ENCODE measurements at regions not wholly inside any gene's neighbourhood (a gene's known extent, or its start where the extent isn't known, plus 50 kb on each side); places are given as distances from the start of the nearest gene placed in this dataset.

- intact Hi-C loops (cut with micrococcal nuclease), result no loop called here
- H3K27me3 Mint-ChIP-seq, result peaks cover 33% of the 10 kb centered on the region
- H3K27ac ChIP-seq (ENCODE audit: low read length in 2 of 2), result no peak overlapping the region
- DNase-seq (no peak), ATAC-seq (ENCODE audit: low read depth) (no peak)
- H3K4me1 Mint-ChIP-seq, result no peaks in the 10 kb centered on the region
- no peak overlapping the region for H3K9ac ChIP-seq (ENCODE audit: low read length)
- H3K4me3 ChIP-seq (ENCODE audit: control extremely low read depth in 1 of 5, extremely low read depth in 1 of 5, insufficient read depth in 1 of 5, low read depth in 2 of 5, low read length in 4 of 5), result no peak overlapping the region
- no peak overlapping the region for H3K4me2 ChIP-seq (replicated peaks; ENCODE audit: low read depth, low read length, poor library complexity, severe bottlenecking)
- no peaks in the 10 kb centered on the region for H3K9me3 ChIP-seq (ENCODE audit: control extremely low read depth in 1 of 3, control insufficient read depth in 2 of 3, insufficient read depth in 1 of 3, low read length in 2 of 3)
- no peak overlapping the region for H3K4me3 Mint-ChIP-seq
- TF ChIP-seq CTCF (IDR thresholded peaks at IDR 0.05), result no peak
- TF ChIP-seq EZH2 (IDR thresholded peaks at IDR 0.05; ENCODE audit: borderline replicate concordance, insufficient read depth, low read depth, low read length, poor library complexity, severe bottlenecking), result no peak
- H3K4me1 ChIP-seq (ENCODE audit: control insufficient read depth in 2 of 2, insufficient read depth in 2 of 2, low read length in 2 of 2), result no peaks in the 10 kb centered on the region
- no peak overlapping the region for H2AFZ ChIP-seq (ENCODE audit: insufficient read depth, low read depth, low read length, poor library complexity, severe bottlenecking)
- H3K36me3 ChIP-seq (replicated peaks in 1 of 2; ENCODE audit: control extremely low read depth in 1 of 2, control insufficient read depth in 1 of 2, extremely low read depth in 1 of 2, insufficient read depth in 2 of 2, low read length in 1 of 2), result no peaks in the 10 kb centered on the region
- H3K79me2 ChIP-seq (ENCODE audit: control insufficient read depth, insufficient read depth, low read length), result no peaks in the 10 kb centered on the region
- 94% methylated on average over 5 of the region's 6 CpGs for WGBS (ENCODE audit: insufficient coverage)
- H3K27me3 ChIP-seq (replicated peaks in 1 of 4; ENCODE audit: control extremely low read depth in 1 of 4, control insufficient read depth in 3 of 4, insufficient read depth in 4 of 4, low read length in 3 of 4), result peaks cover 0 to 13% (median 9%) of the 10 kb centered on the region in 4 experiments
- no peaks in the 10 kb centered on the region for H4K20me1 ChIP-seq (ENCODE audit: control insufficient read depth, insufficient read depth, low read length, poor library complexity, severe bottlenecking)
- no peak overlapping the region for H3K27ac Mint-ChIP-seq
- CTCF ChIA-PET, result no interaction called here
- POLR2A ChIA-PET, result no interaction called here
- H3K9me3 Mint-ChIP-seq (ENCODE audit: insufficient read depth), result no peaks in the 10 kb centered on the region
Observed at GRCh38 chr15:100758555-100758954, 121.1 kb upstream of the ALDH1A3 start.

DNA sequence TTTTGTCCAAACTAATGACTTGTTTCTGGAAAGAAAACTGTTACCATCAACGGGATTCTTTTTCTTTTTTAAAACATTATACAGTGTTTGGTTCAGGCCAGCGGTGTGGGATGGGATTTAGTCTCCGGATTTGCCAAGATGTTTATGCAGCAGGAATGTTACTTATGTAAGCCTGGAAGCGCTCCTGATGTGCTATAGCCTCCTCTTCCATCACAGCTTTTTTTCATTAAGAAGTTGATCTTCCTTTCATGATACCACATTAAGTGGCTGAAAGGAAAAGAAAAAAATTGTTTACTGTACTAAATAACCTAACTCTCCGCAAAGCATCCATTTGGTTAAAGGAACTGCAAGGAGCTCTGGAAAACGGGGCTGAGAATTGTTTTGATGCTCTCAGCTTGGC, 120.5 kb upstream of the ALDH1A3 start:
- no peaks in the 10 kb centered on the region for H3K79me2 ChIP-seq (ENCODE audit: control insufficient read depth, insufficient read depth, low read length)
- H2AFZ ChIP-seq (ENCODE audit: insufficient read depth, low read depth, low read length, poor library complexity, severe bottlenecking), result no peak overlapping the region
- DNase-seq, result no peak
- no peak overlapping the region for H3K27ac ChIP-seq (ENCODE audit: low read length in 2 of 2)
- H3K9me3 ChIP-seq (ENCODE audit: control extremely low read depth in 1 of 3, control insufficient read depth in 2 of 3, insufficient read depth in 1 of 3, low read length in 2 of 3), result no peaks in the 10 kb centered on the region
- no peak overlapping the region for H3K4me2 ChIP-seq (replicated peaks; ENCODE audit: low read depth, low read length, poor library complexity, severe bottlenecking)
- Mint-ChIP-seq H3K4me1 (no peaks in the 10 kb centered on the region), H3K9me3 (ENCODE audit: insufficient read depth) (no peaks in the 10 kb centered on the region), H3K27me3 (peaks cover 29% of the 10 kb centered on the region), H3K4me3 (no peak overlapping the region), H3K27ac (no peak overlapping the region)
- CTCF ChIA-PET, result no interaction called here
- H4K20me1 ChIP-seq (ENCODE audit: control insufficient read depth, insufficient read depth, low read length, poor library complexity, severe bottlenecking), result no peaks in the 10 kb centered on the region
- H3K4me3 ChIP-seq (ENCODE audit: control extremely low read depth in 1 of 5, extremely low read depth in 1 of 5, insufficient read depth in 1 of 5, low read depth in 2 of 5, low read length in 4 of 5), result no peak overlapping the region
- ATAC-seq (ENCODE audit: low read depth), result no peak
- POLR2A ChIA-PET, result no interaction called here
- no peak for TF ChIP-seq CTCF (IDR thresholded peaks at IDR 0.05)
- no peak for TF ChIP-seq EZH2 (IDR thresholded peaks at IDR 0.05; ENCODE audit: borderline replicate concordance, insufficient read depth, low read depth, low read length, poor library complexity, severe bottlenecking)
- H3K36me3 ChIP-seq (replicated peaks in 1 of 2; ENCODE audit: control extremely low read depth in 1 of 2, control insufficient read depth in 1 of 2, extremely low read depth in 1 of 2, insufficient read depth in 2 of 2, low read length in 1 of 2), result no peaks in the 10 kb centered on the region
- no peak overlapping the region for H3K9ac ChIP-seq (ENCODE audit: low read length)
- intact Hi-C loops (cut with micrococcal nuclease), result no loop called here
- WGBS (ENCODE audit: insufficient coverage), result no CpG with 5 or more reads among the region's 6 CpGs
- peaks cover 0 to 10% (median 7%) of the 10 kb centered on the region in 4 experiments for H3K27me3 ChIP-seq (replicated peaks in 1 of 4; ENCODE audit: control extremely low read depth in 1 of 4, control insufficient read depth in 3 of 4, insufficient read depth in 4 of 4, low read length in 3 of 4)
- no peaks in the 10 kb centered on the region for H3K4me1 ChIP-seq (ENCODE audit: control insufficient read depth in 2 of 2, insufficient read depth in 2 of 2, low read length in 2 of 2)
